Gastroesophageal sphincter (tissue), 4 donors: ENCODE measurements at regions not wholly inside any gene's neighbourhood (a gene's known extent, or its start where the extent isn't known, plus 50 kb on each side); places are given as distances from the start of the nearest gene placed in this dataset.

Source experiments
- ATAC-seq: fragments of 150-250 bp; one replicate; pipeline ENCODE4 v1.9.1; 2016; ENCODE audit warnings: mild to moderate bottlenecking, moderate library complexity
- H3K27ac ChIP-seq, 4 donors: fragments of 200-600 bp; sonication (generic) in 3 of 4; 1 replicate in 3 of 4; 2 replicates in 1 of 4; pipeline ENCODE4 v1.5.1; 2016 to 2019
- H3K27me3 ChIP-seq: fragments of 200-600 bp; sonication (generic); one replicate; pipeline ENCODE4 v1.5.1; 2019
- H3K36me3 ChIP-seq, 2 donors: fragments of 200-600 bp; sonication (generic); one replicate each; pipeline ENCODE4 v1.5.1; 2019; ENCODE audit warnings: control low read depth in 1 of 2
- H3K4me1 ChIP-seq, 3 donors: fragments of 200-600 bp; sonication (generic); 1 replicate in 2 of 3; 2 replicates in 1 of 3; pipeline ENCODE4 v1.5.1; 2016 to 2019; ENCODE audit warnings: control low read depth in 2 of 3
- H3K4me3 ChIP-seq, 2 donors: fragments of 200-600 bp; sonication (generic); one replicate each; pipeline ENCODE4 v1.5.1; 2019; ENCODE audit warnings: mild to moderate bottlenecking in 1 of 2, moderate library complexity in 1 of 2
- H3K9me3 ChIP-seq, 3 donors: fragments of 200-600 bp; sonication (generic); one replicate each; pipeline ENCODE4 v1.5.1; 2017 to 2019; ENCODE audit warnings: control low read depth in 2 of 3
- CTCF ChIP-seq, 4 experiments: fragments of 200-600 bp in 2 of 4; fragments of 450-650 bp in 2 of 4; sonication (generic) in 1 of 4; IDR thresholded peaks; one replicate each; pipeline ENCODE4 v1.5.1; 2017 to 2019; ENCODE audit warnings: antibody characterized with exemption in 4 of 4, mild to moderate bottlenecking in 2 of 4, moderate library complexity in 2 of 4
- EP300 ChIP-seq: sonication (generic); formaldehyde crosslinking; IDR thresholded peaks from one replicate; pipeline ENCODE4 v1.6.1; 2017; ENCODE audit warnings: antibody characterized with exemption, mild to moderate bottlenecking
- POLR2A ChIP-seq, 2 donors: fragments of 450-650 bp; IDR thresholded peaks; one replicate each; pipeline ENCODE4 v1.6.1; 2017; ENCODE audit warnings: antibody characterized with exemption in 2 of 2, mild to moderate bottlenecking in 2 of 2, moderate library complexity in 1 of 2
- POLR2AphosphoS5 ChIP-seq: sonication (generic); formaldehyde crosslinking; IDR thresholded peaks from one replicate; pipeline ENCODE4 v1.6.1; 2017; ENCODE audit warnings: antibody characterized with exemption
- WGBS, 2 donors: methylation state at CpG; one replicate each; pipeline ENCODE4 v1.1.5; 2018; ENCODE audit warnings: low coverage in 1 of 2; 5-methylcytosine and 5-hydroxymethylcytosine counted together

- no peak for ATAC-seq
- no peaks in the 10 kb centered on the region for H3K27me3 ChIP-seq
- no peak overlapping the region for H3K27ac ChIP-seq
- WGBS, 2 donors, result 85 to 91% methylated on average over 5 of the region's 5 CpGs
- no peaks in the 10 kb centered on the region for H3K9me3 ChIP-seq
- TF ChIP-seq POLR2AphosphoS5 (no peak), POLR2A (IDR thresholded peaks at IDR 0.05) (no peak), EP300 (no peak), CTCF (IDR thresholded peaks at IDR 0.05) (no peak)
- no peak overlapping the region for H3K4me3 ChIP-seq
- H3K36me3 ChIP-seq, result no peaks in the 10 kb centered on the region
- H3K4me1 ChIP-seq, result no peaks in the 10 kb centered on the region
These were observed 193.5 kb downstream of the SIM1 start for GRCh38 chr6:100271202-100271601.

- Histone ChIP-seq H3K4me1 (no peaks in the 10 kb centered on the region), H3K9me3 (no peaks in the 10 kb centered on the region), H3K27me3 (no peaks in the 10 kb centered on the region), H3K36me3 (no peaks in the 10 kb centered on the region), H3K4me3 (no peak overlapping the region), H3K27ac (no peak overlapping the region)
- ATAC-seq, result no peak
- WGBS, 2 donors, result 12 to 13% methylated on average over 2 of the region's 2 CpGs
- no peak for TF ChIP-seq CTCF (IDR thresholded peaks at IDR 0.05)
- TF ChIP-seq EP300, result no peak
- TF ChIP-seq POLR2A (IDR thresholded peaks at IDR 0.05), result no peak
- TF ChIP-seq POLR2AphosphoS5, result no peak
These were observed 195.5 kb downstream of the SIM1 start for GRCh38 chr6:100269189-100269588.

GRCh38 chr6:100268326-100268725 lies 196.4 kb downstream of the SIM1 start:
- 87 to 90% methylated on average over 4 of the region's 4 CpGs for WGBS, 2 donors
- Histone ChIP-seq H3K4me3 (no peak overlapping the region), H3K36me3 (no peaks in the 10 kb centered on the region), H3K27me3 (no peaks in the 10 kb centered on the region), H3K27ac (no peak overlapping the region), H3K9me3 (no peaks in the 10 kb centered on the region), H3K4me1 (no peaks in the 10 kb centered on the region)
- TF ChIP-seq POLR2AphosphoS5, result no peak
- ATAC-seq, result no peak

GRCh38 chr6:100267721-100268123 lies 197.0 kb downstream of the SIM1 start:
- no peak overlapping the region for H3K4me3 ChIP-seq
- H3K27ac ChIP-seq, result no peak overlapping the region
- WGBS, 2 donors, result 68 to 75% methylated on average over 1 of the region's 1 CpG
- H3K4me1 ChIP-seq, result no peaks in the 10 kb centered on the region
- TF ChIP-seq POLR2AphosphoS5 (no peak), CTCF (IDR thresholded peaks at IDR 0.05) (no peak), EP300 (no peak)
- H3K36me3 ChIP-seq, result no peaks in the 10 kb centered on the region
- H3K9me3 ChIP-seq, result no peaks in the 10 kb centered on the region
- no peak for ATAC-seq
- no peaks in the 10 kb centered on the region for H3K27me3 ChIP-seq

- H3K9me3 ChIP-seq, result no peaks in the 10 kb centered on the region
- H3K27ac ChIP-seq, result no peak overlapping the region
- H3K4me3 ChIP-seq, result no peak overlapping the region
- 85 to 98% methylated on average over 7 to 10 of the region's 10 CpGs for WGBS, 2 donors
- H3K4me1 ChIP-seq, result no peaks in the 10 kb centered on the region
- TF ChIP-seq POLR2A (IDR thresholded peaks at IDR 0.05) (no peak), CTCF (IDR thresholded peaks at IDR 0.05) (no peak), POLR2AphosphoS5 (no peak)
- no peaks in the 10 kb centered on the region for H3K27me3 ChIP-seq
- no peak for ATAC-seq
- no peaks in the 10 kb centered on the region for H3K36me3 ChIP-seq
These were observed 198.0 kb downstream of the SIM1 start for GRCh38 chr6:100266494-100267401.
